Endothelial cell of umbilical vein (primary cell): ENCODE measurements at regions not wholly inside any gene's neighbourhood (a gene's known extent, or its start where the extent isn't known, plus 50 kb on each side); places are given as distances from the start of the nearest gene placed in this dataset.

Source experiments
- CTCF ChIP-seq, 2 donors: IDR thresholded peaks; 1 replicate in 1 of 2; 2 replicates in 1 of 2; pipeline ENCODE4 v1.5.1; 2011; ENCODE audit warnings: low read length in 2 of 2, mild to moderate bottlenecking in 2 of 2, moderate library complexity in 2 of 2, control low read depth in 1 of 2, inconsistent platforms in 1 of 2, low read depth in 1 of 2; ENCODE audit not compliant: insufficient read depth in 1 of 2; ENCODE audit errors: extremely low read depth in 1 of 2
- EZH2 ChIP-seq: IDR thresholded peaks from 2 replicates; pipeline ENCODE4 v1.6.1; 2012; ENCODE audit warnings: borderline replicate concordance, low read depth, mild to moderate bottlenecking, moderate library complexity, low read length, inconsistent platforms; ENCODE audit not compliant: severe bottlenecking
- MYC ChIP-seq: IDR thresholded peaks from one replicate; pipeline ENCODE4 v1.6.1; 2011; ENCODE audit warnings: mild to moderate bottlenecking, low read depth, low read length
- POLR2A ChIP-seq: IDR thresholded peaks from 2 replicates; pipeline ENCODE4 v1.6.1; 2012; ENCODE audit warnings: low read depth, mild to moderate bottlenecking, control low read depth, low read length
- POLR2AphosphoS5 ChIP-seq: IDR thresholded peaks from 2 replicates; pipeline ENCODE4 v1.6.1; 2012; ENCODE audit warnings: low read depth, mild to moderate bottlenecking, control low read depth, low read length, moderate library complexity; ENCODE audit not compliant: insufficient read depth

DNA sequence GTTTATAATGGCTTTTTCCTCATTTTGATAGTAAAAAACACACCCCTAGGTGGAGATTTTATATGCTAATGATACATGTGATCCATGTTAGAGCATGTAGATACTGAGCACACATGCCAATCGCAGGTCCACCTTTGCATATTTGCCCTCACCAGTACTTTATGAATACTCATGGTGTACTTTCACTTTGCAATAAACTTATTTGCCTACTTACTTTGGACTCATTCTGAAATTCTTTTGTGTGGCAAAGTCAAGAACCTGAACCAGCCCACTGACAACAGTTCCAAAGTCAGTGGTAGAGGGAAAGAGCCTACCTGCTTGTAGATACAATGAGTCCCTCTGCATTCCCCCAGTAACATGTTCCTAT is 58.5 kb upstream of the DHRS4 start:
- TF ChIP-seq CTCF (IDR thresholded peaks at IDR 0.05; ENCODE audit: extremely low read depth in 1 of 2, insufficient read depth in 1 of 2, low read depth in 1 of 2, low read length in 2 of 2) = no peak
- TF ChIP-seq POLR2A = no peak
- TF ChIP-seq EZH2 = no peak
- TF ChIP-seq MYC = no peak
- TF ChIP-seq POLR2AphosphoS5 = no peak
